ENCODE measurements at regions not wholly inside any gene's neighbourhood (a gene's known extent, or its start where the extent isn't known, plus 50 kb on each side); places are given as distances from the start of the nearest gene placed in this dataset.

- DNase-seq (ENCODE audit: low read depth), result no peak
Measured at GRCh38 chr14:58780605-58781004, 142.8 kb downstream of the DACT1 start.

- no peak for DNase-seq (ENCODE audit: low read depth)
Measured at GRCh38 chr14:58782011-58782410, 144.2 kb downstream of the DACT1 start.

GRCh38 chr14:58783792-58784511 is 146.2 kb downstream of the DACT1 start:
- no peak for DNase-seq (ENCODE audit: low read depth)

- DNase-seq (ENCODE audit: low read depth), result no peak
Measured at GRCh38 chr14:58784931-58785330, 147.2 kb downstream of the DACT1 start.

GRCh38 chr14:58785701-58786100 is 147.9 kb downstream of the DACT1 start:
- no peak for DNase-seq (ENCODE audit: low read depth)

- no peak for DNase-seq (ENCODE audit: low read depth)
Measured at GRCh38 chr14:58787592-58787991, 149.8 kb downstream of the DACT1 start.

- DNase-seq (ENCODE audit: low read depth), result no peak
Measured at GRCh38 chr14:58788655-58789503, 151.1 kb downstream of the DACT1 start.

- no peak for DNase-seq (ENCODE audit: low read depth)
Measured at GRCh38 chr14:58789736-58790135, 152.0 kb downstream of the DACT1 start.

- no peak for DNase-seq (ENCODE audit: low read depth)
Measured at GRCh38 chr14:58792416-58792815, 154.7 kb downstream of the DACT1 start.

- no peak for DNase-seq (ENCODE audit: low read depth)
Measured at GRCh38 chr14:58793131-58793740, 155.5 kb downstream of the DACT1 start.

- no peak for DNase-seq (ENCODE audit: low read depth)
Measured at GRCh38 chr14:58794993-58795762, 157.4 kb downstream of the DACT1 start.

GRCh38 chr14:58796242-58797009 is 158.7 kb downstream of the DACT1 start:
- DNase-seq (ENCODE audit: low read depth), result peak; percentile 43

- DNase-seq (ENCODE audit: low read depth), result no peak
Measured at GRCh38 chr14:58797010-58797429, 159.3 kb downstream of the DACT1 start.

GRCh38 chr14:58798173-58798572 is 160.4 kb downstream of the DACT1 start:
- DNase-seq (ENCODE audit: low read depth), result no peak

GRCh38 chr14:58801086-58801485 is 163.3 kb downstream of the DACT1 start:
- no peak for DNase-seq (ENCODE audit: low read depth)

- DNase-seq (ENCODE audit: low read depth), result no peak
Measured at GRCh38 chr14:58805057-58805456, 167.3 kb downstream of the DACT1 start.

GRCh38 chr14:58805605-58806409 is 168.0 kb downstream of the DACT1 start:
- no peak for DNase-seq (ENCODE audit: low read depth)

- DNase-seq (ENCODE audit: low read depth), result no peak
Measured at GRCh38 chr14:58807191-58807590, 169.4 kb downstream of the DACT1 start.

- DNase-seq (ENCODE audit: low read depth), result peak; percentile 68
Measured at GRCh38 chr14:58808828-58809227, 171.1 kb downstream of the DACT1 start.

- no peak for DNase-seq (ENCODE audit: low read depth)
Measured at GRCh38 chr14:58809520-58809919, 171.8 kb downstream of the DACT1 start.

Measured in myocyte (in vitro differentiated cells).